EL (cell line): ENCODE measurements at regions not wholly inside any gene's neighbourhood (a gene's known extent, or its start where the extent isn't known, plus 50 kb on each side); places are given as distances from the start of the nearest gene placed in this dataset.
"Not testable (repeated sequence)": the region's sequence is repeated elsewhere in the genome, so short reads cannot be mapped to it uniquely, and the experiment has no call there.

ENCODE experiments used
- DNase-seq: peaks from one replicate; pipeline ENCODE4 v3.0.0-alpha.2; 2016

- DNase-seq, result no peak
Observed at GRCh38 chr14:89521988-89522387, 105.0 kb upstream of the FOXN3 start.

- DNase-seq, result no peak
Observed at GRCh38 chr14:89519040-89519439, 102.0 kb upstream of the FOXN3 start.

- DNase-seq, result no peak
Observed at GRCh38 chr14:89516173-89516572, 99.1 kb upstream of the FOXN3 start.

- no peak for DNase-seq
Observed at GRCh38 chr14:89514601-89515000, 97.6 kb upstream of the FOXN3 start.

- peak; percentile 86 for DNase-seq
Observed at GRCh38 chr14:89509891-89510290, 92.9 kb upstream of the FOXN3 start.

GRCh38 chr14:89508863-89509262 lies 91.8 kb upstream of the FOXN3 start:
- DNase-seq, result no peak

- peak; percentile 66 for DNase-seq
Observed at GRCh38 chr14:89507926-89508460, 91.0 kb upstream of the FOXN3 start.

- DNase-seq, result peak; percentile 93
Observed at GRCh38 chr14:89507521-89507920, 90.5 kb upstream of the FOXN3 start.

GRCh38 chr14:89506891-89507452 lies 89.9 kb upstream of the FOXN3 start:
- not testable (repeated sequence) for DNase-seq

GRCh38 chr14:89504602-89505313 lies 87.7 kb upstream of the FOXN3 start:
- DNase-seq, result peak; percentile 83

GRCh38 chr14:89504091-89504490 lies 87.1 kb upstream of the FOXN3 start:
- peak; percentile 17 for DNase-seq

- DNase-seq, result no peak
Observed at GRCh38 chr14:89503431-89503996, 86.5 kb upstream of the FOXN3 start.

- no peak for DNase-seq
Observed at GRCh38 chr14:89502966-89503365, 85.9 kb upstream of the FOXN3 start.

GRCh38 chr14:89501381-89501780 lies 84.3 kb upstream of the FOXN3 start:
- no peak for DNase-seq

- DNase-seq, result no peak
Observed at GRCh38 chr14:89500303-89500702, 83.3 kb upstream of the FOXN3 start.

- DNase-seq, result no peak
Observed at GRCh38 chr14:89498878-89499277, 81.8 kb upstream of the FOXN3 start.

- no peak for DNase-seq
Observed at GRCh38 chr14:89495718-89496117, 78.7 kb upstream of the FOXN3 start.

- DNase-seq, result no peak
Observed at GRCh38 chr14:89493877-89494634, 77.0 kb upstream of the FOXN3 start.

GRCh38 chr14:89493406-89493805 lies 76.4 kb upstream of the FOXN3 start:
- no peak for DNase-seq

- DNase-seq, result no peak
Observed at GRCh38 chr14:89491711-89492381, 74.8 kb upstream of the FOXN3 start.

GRCh38 chr14:89490466-89490865 lies 73.4 kb upstream of the FOXN3 start:
- no peak for DNase-seq

GRCh38 chr14:89489761-89490437 lies 72.9 kb upstream of the FOXN3 start:
- peak; percentile 23 for DNase-seq
